ENCODE measurements at regions not wholly inside any gene's neighbourhood (a gene's known extent, or its start where the extent isn't known, plus 50 kb on each side); places are given as distances from the start of the nearest gene placed in this dataset.

- Histone ChIP-seq H3K4me1 (ENCODE audit: control insufficient read depth, insufficient read depth, low read length) (no peaks in the 10 kb centered on the region; the same call in 1 of the 2 replicates), H3K36me3 (ENCODE audit: control insufficient read depth, insufficient read depth, low read length) (no peaks in the 10 kb centered on the region), H3K4me3 (ENCODE audit: low read depth, low read length) (no peak overlapping the region), H3K9ac (ENCODE audit: low read depth, low read length) (no peak overlapping the region), H3K9me3 (ENCODE audit: control insufficient read depth, insufficient read depth, low read length) (no peaks in the 10 kb centered on the region), H3K27me3 (ENCODE audit: control insufficient read depth, insufficient read depth, low read length) (peaks cover 4% of the 10 kb centered on the region; the same call in 1 of the 2 replicates), H3K27ac (ENCODE audit: low read depth, low read length) (no peak overlapping the region)
Observed at GRCh38 chr6:168198302-168199180, 119.5 kb upstream of the FRMD1 start.

- Histone ChIP-seq H3K4me1 (ENCODE audit: control insufficient read depth, insufficient read depth, low read length) (no peaks in the 10 kb centered on the region; the same call in 1 of the 2 replicates), H3K27ac (ENCODE audit: low read depth, low read length) (no peak overlapping the region), H3K4me3 (ENCODE audit: low read depth, low read length) (no peak overlapping the region), H3K36me3 (ENCODE audit: control insufficient read depth, insufficient read depth, low read length) (no peaks in the 10 kb centered on the region), H3K9me3 (ENCODE audit: control insufficient read depth, insufficient read depth, low read length) (no peaks in the 10 kb centered on the region), H3K27me3 (ENCODE audit: control insufficient read depth, insufficient read depth, low read length) (peaks cover 4% of the 10 kb centered on the region; the same call in 1 of the 2 replicates), H3K9ac (ENCODE audit: low read depth, low read length) (no peak overlapping the region)
Observed at GRCh38 chr6:168197636-168198301, 118.8 kb upstream of the FRMD1 start.

- no peaks in the 10 kb centered on the region for H3K27me3 ChIP-seq (ENCODE audit: control insufficient read depth, insufficient read depth, low read length)
- no peaks in the 10 kb centered on the region for H3K36me3 ChIP-seq (ENCODE audit: control insufficient read depth, insufficient read depth, low read length)
- H3K27ac ChIP-seq (ENCODE audit: low read depth, low read length), result no peak overlapping the region
- no peak overlapping the region for H3K4me3 ChIP-seq (ENCODE audit: low read depth, low read length)
- no peaks in the 10 kb centered on the region; the same call in 1 of the 2 replicates for H3K4me1 ChIP-seq (ENCODE audit: control insufficient read depth, insufficient read depth, low read length)
- H3K9me3 ChIP-seq (ENCODE audit: control insufficient read depth, insufficient read depth, low read length), result no peaks in the 10 kb centered on the region
- H3K9ac ChIP-seq (ENCODE audit: low read depth, low read length), result no peak overlapping the region
Observed at GRCh38 chr6:168196881-168197635, 118.0 kb upstream of the FRMD1 start.

- Histone ChIP-seq H3K9ac (ENCODE audit: low read depth, low read length) (no peak overlapping the region), H3K27ac (ENCODE audit: low read depth, low read length) (no peak overlapping the region), H3K36me3 (ENCODE audit: control insufficient read depth, insufficient read depth, low read length) (no peaks in the 10 kb centered on the region), H3K9me3 (ENCODE audit: control insufficient read depth, insufficient read depth, low read length) (no peaks in the 10 kb centered on the region), H3K27me3 (ENCODE audit: control insufficient read depth, insufficient read depth, low read length) (no peaks in the 10 kb centered on the region), H3K4me3 (ENCODE audit: low read depth, low read length) (no peak overlapping the region), H3K4me1 (ENCODE audit: control insufficient read depth, insufficient read depth, low read length) (no peaks in the 10 kb centered on the region; the same call in 1 of the 2 replicates)
Observed at GRCh38 chr6:168196385-168196860, 117.4 kb upstream of the FRMD1 start.

- Histone ChIP-seq H3K9ac (ENCODE audit: low read depth, low read length) (no peak overlapping the region), H3K9me3 (ENCODE audit: control insufficient read depth, insufficient read depth, low read length) (no peaks in the 10 kb centered on the region), H3K27me3 (ENCODE audit: control insufficient read depth, insufficient read depth, low read length) (no peaks in the 10 kb centered on the region), H3K36me3 (ENCODE audit: control insufficient read depth, insufficient read depth, low read length) (no peaks in the 10 kb centered on the region), H3K4me1 (ENCODE audit: control insufficient read depth, insufficient read depth, low read length) (no peaks in the 10 kb centered on the region), H3K4me3 (ENCODE audit: low read depth, low read length) (no peak overlapping the region), H3K27ac (ENCODE audit: low read depth, low read length) (no peak overlapping the region)
Observed at GRCh38 chr6:168195712-168196111, 116.7 kb upstream of the FRMD1 start.

GRCh38 chr6:168194732-168195567 is 115.9 kb upstream of the FRMD1 start:
- no peak overlapping the region for H3K9ac ChIP-seq (ENCODE audit: low read depth, low read length)
- no peaks in the 10 kb centered on the region for H3K9me3 ChIP-seq (ENCODE audit: control insufficient read depth, insufficient read depth, low read length)
- H3K4me3 ChIP-seq (ENCODE audit: low read depth, low read length), result no peak overlapping the region
- H3K4me1 ChIP-seq (ENCODE audit: control insufficient read depth, insufficient read depth, low read length), result no peaks in the 10 kb centered on the region
- no peaks in the 10 kb centered on the region for H3K27me3 ChIP-seq (ENCODE audit: control insufficient read depth, insufficient read depth, low read length)
- no peak overlapping the region for H3K27ac ChIP-seq (ENCODE audit: low read depth, low read length)
- no peaks in the 10 kb centered on the region for H3K36me3 ChIP-seq (ENCODE audit: control insufficient read depth, insufficient read depth, low read length)

GRCh38 chr6:168193816-168194721 is 115.1 kb upstream of the FRMD1 start:
- no peaks in the 10 kb centered on the region for H3K9me3 ChIP-seq (ENCODE audit: control insufficient read depth, insufficient read depth, low read length)
- no peaks in the 10 kb centered on the region for H3K4me1 ChIP-seq (ENCODE audit: control insufficient read depth, insufficient read depth, low read length)
- H3K27me3 ChIP-seq (ENCODE audit: control insufficient read depth, insufficient read depth, low read length), result no peaks in the 10 kb centered on the region
- H3K9ac ChIP-seq (ENCODE audit: low read depth, low read length), result no peak overlapping the region
- no peak overlapping the region for H3K4me3 ChIP-seq (ENCODE audit: low read depth, low read length)
- H3K27ac ChIP-seq (ENCODE audit: low read depth, low read length), result no peak overlapping the region
- H3K36me3 ChIP-seq (ENCODE audit: control insufficient read depth, insufficient read depth, low read length), result no peaks in the 10 kb centered on the region

GRCh38 chr6:168192901-168193815 is 114.1 kb upstream of the FRMD1 start:
- H3K4me1 ChIP-seq (ENCODE audit: control insufficient read depth, insufficient read depth, low read length), result no peaks in the 10 kb centered on the region
- no peaks in the 10 kb centered on the region for H3K36me3 ChIP-seq (ENCODE audit: control insufficient read depth, insufficient read depth, low read length)
- no peaks in the 10 kb centered on the region for H3K9me3 ChIP-seq (ENCODE audit: control insufficient read depth, insufficient read depth, low read length)
- H3K9ac ChIP-seq (ENCODE audit: low read depth, low read length), result no peak overlapping the region
- H3K4me3 ChIP-seq (ENCODE audit: low read depth, low read length), result no peak overlapping the region
- no peaks in the 10 kb centered on the region for H3K27me3 ChIP-seq (ENCODE audit: control insufficient read depth, insufficient read depth, low read length)
- no peak overlapping the region for H3K27ac ChIP-seq (ENCODE audit: low read depth, low read length)
